LNCAP (cell line): ENCODE measurements at regions not wholly inside any gene's neighbourhood (a gene's known extent, or its start where the extent isn't known, plus 50 kb on each side); places are given as distances from the start of the nearest gene placed in this dataset.

ENCODE experiments used
- TF ChIP-seq, protein P1 (sequence below): fragments of 450-650 bp; IDR thresholded peaks from 2 replicates; pipeline ENCODE4 v1.5.1; 2017; ENCODE audit warnings: mild to moderate bottlenecking

DNA sequence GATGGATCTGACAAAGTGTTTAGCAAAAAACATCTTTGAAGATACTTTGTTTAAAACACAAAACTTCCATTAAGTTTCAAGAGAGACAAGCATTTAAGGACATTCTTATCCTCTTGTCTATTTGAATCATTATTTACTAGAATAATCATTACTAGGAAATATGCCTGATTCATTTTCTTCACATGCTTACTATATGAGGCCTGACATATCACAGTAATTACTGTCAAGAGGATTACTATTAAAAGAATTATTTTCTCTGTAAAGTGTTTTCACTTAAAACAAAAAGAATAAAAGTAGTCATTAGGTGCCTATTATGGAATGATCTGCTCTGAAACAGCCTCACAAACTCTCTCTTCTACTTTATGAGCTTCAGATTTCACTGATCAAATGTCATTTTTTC, 402.1 kb upstream of the MGAT4C start:
- TF ChIP-seq, protein P1, sequence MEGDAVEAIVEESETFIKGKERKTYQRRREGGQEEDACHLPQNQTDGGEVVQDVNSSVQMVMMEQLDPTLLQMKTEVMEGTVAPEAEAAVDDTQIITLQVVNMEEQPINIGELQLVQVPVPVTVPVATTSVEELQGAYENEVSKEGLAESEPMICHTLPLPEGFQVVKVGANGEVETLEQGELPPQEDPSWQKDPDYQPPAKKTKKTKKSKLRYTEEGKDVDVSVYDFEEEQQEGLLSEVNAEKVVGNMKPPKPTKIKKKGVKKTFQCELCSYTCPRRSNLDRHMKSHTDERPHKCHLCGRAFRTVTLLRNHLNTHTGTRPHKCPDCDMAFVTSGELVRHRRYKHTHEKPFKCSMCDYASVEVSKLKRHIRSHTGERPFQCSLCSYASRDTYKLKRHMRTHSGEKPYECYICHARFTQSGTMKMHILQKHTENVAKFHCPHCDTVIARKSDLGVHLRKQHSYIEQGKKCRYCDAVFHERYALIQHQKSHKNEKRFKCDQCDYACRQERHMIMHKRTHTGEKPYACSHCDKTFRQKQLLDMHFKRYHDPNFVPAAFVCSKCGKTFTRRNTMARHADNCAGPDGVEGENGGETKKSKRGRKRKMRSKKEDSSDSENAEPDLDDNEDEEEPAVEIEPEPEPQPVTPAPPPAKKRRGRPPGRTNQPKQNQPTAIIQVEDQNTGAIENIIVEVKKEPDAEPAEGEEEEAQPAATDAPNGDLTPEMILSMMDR = no peak

DNA sequence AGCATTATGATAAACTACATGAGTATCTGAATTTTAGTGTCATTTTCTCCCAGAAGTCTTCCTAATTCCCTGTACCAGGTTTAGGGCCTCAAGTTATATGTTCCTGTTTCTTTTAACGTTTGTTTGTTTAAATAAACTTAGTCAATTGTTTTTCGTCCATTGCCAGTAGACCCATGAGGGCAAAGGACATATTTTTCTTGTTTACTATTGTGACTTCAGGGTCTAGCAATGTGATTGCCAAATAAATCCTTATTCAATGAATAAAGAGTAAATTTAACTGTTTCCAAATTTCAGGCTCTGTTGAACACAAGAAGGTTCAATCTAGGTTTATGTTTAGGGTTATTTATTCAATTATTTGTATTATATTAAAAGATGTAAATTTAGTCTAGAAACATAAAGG, 391.6 kb upstream of the MGAT4C start:
- TF ChIP-seq, protein P1 = no peak

DNA sequence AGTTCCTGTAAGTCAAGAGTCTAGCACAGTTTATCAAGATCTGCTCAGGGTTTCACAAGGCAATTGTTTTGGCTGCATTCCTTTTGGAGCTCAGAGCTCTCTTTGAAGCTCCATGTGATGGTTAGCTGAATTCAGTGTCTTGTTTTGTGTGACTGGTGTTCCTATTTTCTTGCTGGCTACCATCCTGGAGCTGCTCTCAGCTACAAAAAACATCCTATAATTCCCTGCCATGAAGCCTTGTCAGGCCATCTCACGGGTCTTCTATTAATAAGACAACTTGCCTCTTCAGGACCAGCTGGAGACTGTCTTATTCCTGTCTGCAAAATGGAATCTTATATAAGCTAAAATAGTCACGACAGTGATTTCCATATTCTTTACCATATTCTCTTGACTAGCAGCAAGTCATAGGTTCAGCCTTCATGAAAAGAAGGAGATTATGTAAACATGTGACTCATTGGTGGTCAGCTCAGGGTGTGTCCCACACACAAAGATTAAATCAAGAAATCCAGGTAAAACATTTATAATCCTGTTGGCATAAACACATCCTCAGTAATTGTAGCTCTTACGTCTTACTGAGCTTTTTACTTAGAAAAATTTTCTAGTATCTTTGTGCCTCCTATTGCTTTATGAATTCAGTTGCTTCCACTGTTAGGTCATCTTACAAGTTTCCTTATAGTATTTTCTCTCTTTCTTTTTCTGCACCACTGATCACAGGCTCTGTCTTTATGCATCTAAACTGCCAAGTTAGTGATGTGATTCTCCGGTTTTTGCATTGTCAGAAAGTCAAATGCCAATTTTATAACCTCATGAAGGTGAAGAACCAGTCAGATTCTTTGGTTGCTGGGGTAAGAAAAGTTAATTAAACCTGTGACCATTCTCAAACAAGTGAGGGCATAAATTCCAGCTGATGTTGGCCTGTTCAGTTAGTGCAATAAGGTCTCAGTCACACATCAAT, 378.5 kb upstream of the MGAT4C start:
- TF ChIP-seq, protein P1 = no peak

GRCh38 chr12:86627001-86627400, 370.8 kb upstream of the MGAT4C start:
- TF ChIP-seq, protein P1 = no peak

DNA sequence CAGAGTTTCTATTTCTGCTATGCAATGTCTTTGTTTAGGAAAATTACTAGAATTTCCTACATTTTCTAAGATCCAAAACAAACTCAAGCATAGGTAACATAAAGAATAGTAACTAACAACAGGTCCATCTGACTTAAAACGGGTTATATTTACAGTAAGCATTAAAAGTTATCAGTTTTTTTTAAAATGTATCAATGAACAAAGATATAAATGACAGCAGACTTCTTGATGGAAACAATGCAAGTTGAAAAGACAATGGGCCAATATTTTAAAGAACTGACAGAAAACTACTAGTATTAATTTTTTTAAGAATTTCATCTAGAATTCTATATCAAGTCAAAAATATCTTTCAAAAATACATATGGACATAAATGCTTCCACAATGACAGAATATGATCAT, 367.1 kb upstream of the MGAT4C start:
- TF ChIP-seq, protein P1 = no peak

DNA sequence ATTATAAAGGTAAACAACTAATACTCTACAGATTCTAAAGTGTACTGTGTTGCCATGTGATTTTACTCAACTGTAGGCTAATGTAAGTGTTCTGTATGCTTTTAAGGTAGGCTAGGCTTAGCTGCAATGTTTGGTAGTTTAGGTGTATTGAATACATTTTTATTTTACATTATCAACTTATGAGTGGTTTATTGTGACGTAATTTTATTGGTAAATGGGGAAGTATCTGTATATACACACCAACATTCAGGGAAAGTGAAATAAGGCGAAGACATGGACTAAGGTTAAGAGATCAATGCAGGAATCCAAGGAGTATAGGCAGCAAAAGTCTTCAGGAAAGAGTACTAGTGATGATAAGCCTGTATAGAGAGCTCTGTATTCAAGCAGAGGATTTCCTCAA, 365.8 kb upstream of the MGAT4C start:
- TF ChIP-seq, protein P1 = no peak

DNA sequence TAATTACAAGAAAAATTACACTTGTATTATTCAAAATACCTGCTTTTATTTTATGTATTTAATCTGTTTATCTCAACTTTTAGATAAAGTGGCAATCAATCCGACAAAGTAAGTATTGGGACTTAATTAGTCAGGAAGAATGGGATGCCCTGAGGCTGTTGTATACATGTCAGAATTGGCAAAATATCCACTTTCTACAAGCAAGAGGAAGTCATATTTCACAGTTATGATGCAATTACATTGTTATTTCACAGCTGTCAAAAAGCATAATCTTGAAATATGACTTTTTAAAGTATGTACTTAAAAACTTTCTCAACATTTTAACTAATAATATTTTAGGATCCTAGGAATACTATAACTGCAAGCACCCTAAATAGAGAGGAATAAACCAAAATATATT, 357.1 kb upstream of the MGAT4C start:
- TF ChIP-seq, protein P1 = no peak
